AG10803 (cell line): ENCODE measurements at regions not wholly inside any gene's neighbourhood (a gene's known extent, or its start where the extent isn't known, plus 50 kb on each side); places are given as distances from the start of the nearest gene placed in this dataset.
"Not testable (repeated sequence)": the region's sequence is repeated elsewhere in the genome, so short reads cannot be mapped to it uniquely, and the experiment has no call there.

Source experiments
- DNase-seq: peaks from one replicate; pipeline ENCODE4 v3.0.0; 2010; ENCODE audit warnings: low read depth
- H3K4me3 ChIP-seq: 2 replicates; pipeline ENCODE4 v1.5.1; 2011; ENCODE audit warnings: mild to moderate bottlenecking, low read length, control low read depth
- CTCF ChIP-seq: conservative IDR thresholded peaks from 2 replicates; pipeline ENCODE4 v1.5.1; 2011; ENCODE audit warnings: mild to moderate bottlenecking, low read length, control low read depth, inconsistent platforms

- H3K4me3 ChIP-seq: no peak overlapping the region
- no peak for TF ChIP-seq CTCF
- no peak for DNase-seq
These were observed 490.2 kb upstream of the AUTS2 start for GRCh38 chr7:69108097-69108496.

- H3K4me3 ChIP-seq: no peak overlapping the region
- TF ChIP-seq CTCF: no peak
- no peak for DNase-seq
These were observed 489.0 kb upstream of the AUTS2 start for GRCh38 chr7:69109246-69109645.

- DNase-seq: no peak
- H3K4me3 ChIP-seq: no peak overlapping the region
- no peak for TF ChIP-seq CTCF
These were observed 488.4 kb upstream of the AUTS2 start for GRCh38 chr7:69109879-69110278.

- no peak overlapping the region for H3K4me3 ChIP-seq
- TF ChIP-seq CTCF: no peak
- no peak for DNase-seq
These were observed 487.7 kb upstream of the AUTS2 start for GRCh38 chr7:69110450-69111050.

GRCh38 chr7:69114374-69114773 lies 483.9 kb upstream of the AUTS2 start:
- TF ChIP-seq CTCF: no peak
- DNase-seq: peak; percentile 48
- no peak overlapping the region for H3K4me3 ChIP-seq

GRCh38 chr7:69115788-69116187 lies 482.5 kb upstream of the AUTS2 start:
- no peak overlapping the region for H3K4me3 ChIP-seq
- TF ChIP-seq CTCF: no peak
- DNase-seq: peak; percentile 82

- DNase-seq, H3K4me3 ChIP-seq: not testable (repeated sequence)
These were observed 482.1 kb upstream of the AUTS2 start for GRCh38 chr7:69116196-69116595.

GRCh38 chr7:69122953-69123352 lies 475.3 kb upstream of the AUTS2 start:
- DNase-seq: no peak
- TF ChIP-seq CTCF: no peak
- H3K4me3 ChIP-seq: no peak overlapping the region
